CD8-positive, alpha-beta memory T cell (primary cell): ENCODE measurements at regions not wholly inside any gene's neighbourhood (a gene's known extent, or its start where the extent isn't known, plus 50 kb on each side); places are given as distances from the start of the nearest gene placed in this dataset.
"Not testable (repeated sequence)": the region's sequence is repeated elsewhere in the genome, so short reads cannot be mapped to it uniquely, and the experiment has no call there.

ENCODE experiments used
- CTCF ChIA-PET: fragments of 350-600 bp; sonication (Branson Sonifier 250); formaldehyde crosslinking; loops from one replicate; lab custom pipeline; 2021; ENCODE audit warnings: antibody characterized with exemption; lab: Charles Lee
- POLR2A ChIA-PET: fragments of 350-600 bp; sonication (Branson Sonifier 250); formaldehyde crosslinking; loops from one replicate; lab custom pipeline; 2021; ENCODE audit warnings: antibody characterized with exemption; lab: Charles Lee
- DNase-seq, 5 donors: peaks; one replicate each; pipeline versions ENCODE4 v3.0.0 to v3.0.0-alpha.2; 2020 to 2022; ENCODE audit warnings: mixed read lengths in 1 of 5
- H3K27ac ChIP-seq: one replicate; pipeline ENCODE4 v1.7.0; 2013; ENCODE audit warnings: low read depth, mild to moderate bottlenecking, low read length, moderate library complexity
- H3K27me3 ChIP-seq: 2 replicates; pipeline ENCODE4 v1.7.0; 2013; ENCODE audit warnings: low read length, mild to moderate bottlenecking; ENCODE audit not compliant: insufficient read depth, poor library complexity, severe bottlenecking
- H3K36me3 ChIP-seq: 2 replicates; pipeline ENCODE4 v1.7.0; 2013; ENCODE audit warnings: mild to moderate bottlenecking, low read length, moderate library complexity; ENCODE audit not compliant: insufficient read depth
- H3K4me1 ChIP-seq: 2 replicates; pipeline ENCODE4 v1.7.0; 2013; ENCODE audit warnings: mild to moderate bottlenecking, low read length, moderate library complexity; ENCODE audit not compliant: insufficient read depth
- H3K4me3 ChIP-seq: 2 replicates; pipeline ENCODE4 v1.7.0; 2013; ENCODE audit warnings: mild to moderate bottlenecking, low read length
- H3K9me3 ChIP-seq: 2 replicates; pipeline ENCODE4 v1.7.0; 2013; ENCODE audit warnings: mild to moderate bottlenecking, low read length
- H3K27ac Mint-ChIP-seq, 8 donors: one replicate each; pipeline ENCODE4 v1.8.0; 2020 to 2021; ENCODE audit warnings: mixed read lengths in 8 of 8, mild to moderate bottlenecking in 6 of 8, inconsistent platforms in 3 of 8, moderate library complexity in 3 of 8
- H3K27me3 Mint-ChIP-seq, 2 donors: one replicate each; pipeline ENCODE4 v1.8.0; 2020 to 2021; ENCODE audit warnings: mixed read lengths in 2 of 2, mild to moderate bottlenecking in 1 of 2, moderate library complexity in 1 of 2
- H3K36me3 Mint-ChIP-seq, 3 donors: one replicate each; pipeline ENCODE4 v1.8.0; 2020 to 2021; ENCODE audit warnings: mixed read lengths in 3 of 3, inconsistent platforms in 1 of 3, mild to moderate bottlenecking in 1 of 3
- H3K4me1 Mint-ChIP-seq, 3 donors: one replicate each; pipeline ENCODE4 v1.8.0; 2020 to 2021; ENCODE audit warnings: mixed read lengths in 3 of 3, inconsistent platforms in 1 of 3, mild to moderate bottlenecking in 1 of 3
- H3K4me3 Mint-ChIP-seq, 7 donors: one replicate each; pipeline ENCODE4 v1.8.0; 2020 to 2021; ENCODE audit warnings: mixed read lengths in 7 of 7, mild to moderate bottlenecking in 6 of 7, moderate library complexity in 4 of 7, inconsistent platforms in 2 of 7
- H3K9me3 Mint-ChIP-seq, 5 donors: one replicate each; pipeline ENCODE4 v1.8.0; 2020 to 2022; ENCODE audit warnings: mixed read lengths in 5 of 5, mild to moderate bottlenecking in 3 of 5, moderate library complexity in 2 of 5, inconsistent platforms in 1 of 5

DNA sequence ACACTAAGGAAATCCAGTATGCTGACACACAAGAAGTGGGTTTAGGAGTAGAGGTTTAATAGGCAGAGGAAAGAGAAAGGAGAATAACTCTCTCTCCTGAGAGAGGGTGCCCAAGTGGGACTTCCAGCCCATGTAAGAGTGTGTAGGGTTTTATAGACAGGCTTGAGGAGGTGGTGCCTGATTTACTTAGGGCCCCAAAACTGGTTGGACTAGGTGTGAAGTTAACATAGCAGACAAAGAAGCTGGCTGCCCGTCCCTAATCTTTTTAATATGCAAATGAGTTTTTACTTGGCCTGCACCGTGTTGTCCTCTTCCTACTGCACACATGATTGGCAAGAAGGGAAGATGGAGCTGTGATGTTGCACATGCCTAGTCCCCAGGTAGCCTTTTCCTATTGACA lies 752.5 kb upstream of the SLITRK5 start:
- ChIA-PET CTCF (no interaction called here), POLR2A (no interaction called here)
- H3K4me1 Mint-ChIP-seq, result no peaks in the 10 kb centered on the region
- no peaks in the 10 kb centered on the region for H3K27me3 Mint-ChIP-seq
- Histone ChIP-seq H3K4me3 (no peak overlapping the region), H3K27me3 (no peaks in the 10 kb centered on the region), H3K4me1 (no peaks in the 10 kb centered on the region), H3K36me3 (no peaks in the 10 kb centered on the region), H3K27ac (no peak overlapping the region), H3K9me3 (no peaks in the 10 kb centered on the region)
- H3K9me3 Mint-ChIP-seq, result peaks cover 8 to 13% (median 11%) of the 10 kb centered on the region in 5 donors
- DNase-seq, result no peak
- H3K4me3 Mint-ChIP-seq, result no peak overlapping the region
- peaks cover 0 to 4% (median 2%) of the 10 kb centered on the region in 3 donors for H3K36me3 Mint-ChIP-seq
- H3K27ac Mint-ChIP-seq, result no peak overlapping the region

DNA sequence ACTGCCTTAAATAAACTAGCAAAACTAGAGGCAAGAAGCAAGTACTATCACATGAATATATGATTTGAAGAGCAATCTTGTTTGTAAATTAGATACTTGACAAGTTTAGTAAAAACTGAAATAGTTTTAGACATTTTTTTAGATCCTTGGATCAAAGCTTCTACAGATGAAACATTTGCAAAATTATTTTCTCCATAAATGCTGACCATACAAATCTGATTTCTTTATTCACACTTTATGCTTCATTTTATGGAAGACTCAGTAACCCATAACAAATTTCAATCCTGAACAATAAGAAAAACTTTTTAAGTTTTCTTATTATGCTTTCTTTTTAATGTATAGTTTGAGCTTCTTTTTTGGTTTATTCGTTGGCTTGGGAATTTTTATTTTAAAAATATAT lies 750.2 kb upstream of the SLITRK5 start:
- H3K36me3 Mint-ChIP-seq, result peaks cover 0 to 2% (median 0%) of the 10 kb centered on the region in 3 donors
- H3K27me3 Mint-ChIP-seq, result no peaks in the 10 kb centered on the region
- peaks cover 5 to 12% (median 9%) of the 10 kb centered on the region in 5 donors for H3K9me3 Mint-ChIP-seq
- no peaks in the 10 kb centered on the region for H3K4me1 Mint-ChIP-seq
- CTCF ChIA-PET, result no interaction called here
- no peak overlapping the region for H3K27ac Mint-ChIP-seq
- Histone ChIP-seq H3K27ac (no peak overlapping the region), H3K27me3 (no peaks in the 10 kb centered on the region), H3K9me3 (no peaks in the 10 kb centered on the region), H3K36me3 (no peaks in the 10 kb centered on the region), H3K4me3 (no peak overlapping the region), H3K4me1 (no peaks in the 10 kb centered on the region)
- POLR2A ChIA-PET, result no interaction called here
- no peak for DNase-seq
- no peak overlapping the region for H3K4me3 Mint-ChIP-seq

DNA sequence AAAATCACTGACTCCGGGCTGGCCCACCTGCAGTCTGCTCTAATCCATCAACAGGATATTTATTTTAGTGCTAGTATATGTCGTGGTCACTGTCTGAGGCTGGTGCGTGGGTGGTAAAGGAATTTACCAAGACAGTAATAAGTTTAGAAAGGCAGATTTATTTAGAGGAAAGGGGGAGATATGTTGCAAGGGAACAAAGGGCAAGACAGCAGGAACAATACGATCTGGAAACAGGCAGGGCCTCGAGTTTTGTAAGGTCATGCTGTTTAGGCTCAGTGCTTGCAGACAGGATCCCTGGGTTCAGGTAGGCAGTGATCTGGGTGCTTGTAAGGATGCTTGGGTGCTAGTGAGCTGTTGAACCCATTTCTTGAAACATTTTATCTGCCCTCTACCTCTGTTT lies 748.2 kb upstream of the SLITRK5 start:
- Mint-ChIP-seq H3K36me3 (no peaks in the 10 kb centered on the region), H3K4me1 (no peaks in the 10 kb centered on the region), H3K9me3 (peaks cover 2 to 16% (median 7%) of the 10 kb centered on the region in 5 donors), H3K27me3 (no peaks in the 10 kb centered on the region), H3K4me3 (no peak overlapping the region), H3K27ac (no peak overlapping the region)
- Histone ChIP-seq H3K27me3 (no peaks in the 10 kb centered on the region), H3K4me3 (no peak overlapping the region), H3K9me3 (no peaks in the 10 kb centered on the region), H3K4me1 (no peaks in the 10 kb centered on the region), H3K36me3 (no peaks in the 10 kb centered on the region), H3K27ac (no peak overlapping the region)
- POLR2A ChIA-PET, result no interaction called here
- CTCF ChIA-PET, result no interaction called here
- no peak for DNase-seq

DNA sequence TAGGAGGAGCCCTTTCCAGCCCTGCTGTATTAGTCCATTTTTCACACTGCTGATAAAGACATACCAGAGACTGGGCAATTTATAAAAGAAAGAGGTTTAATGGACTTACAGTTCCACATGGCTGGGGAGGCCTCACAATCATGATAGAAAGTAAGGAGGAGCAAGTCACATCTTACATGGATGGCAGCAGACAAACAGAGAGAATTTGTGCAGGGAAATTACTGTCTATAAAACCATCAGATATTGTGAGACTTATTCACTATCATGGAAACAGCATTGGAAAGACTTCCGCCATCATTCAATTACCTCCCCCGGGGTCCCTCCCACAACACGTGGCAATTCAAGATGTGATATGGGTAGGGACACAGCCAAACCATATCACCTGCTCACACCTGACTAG lies 744.3 kb upstream of the SLITRK5 start:
- H3K27ac ChIP-seq, H3K36me3 Mint-ChIP-seq, POLR2A ChIA-PET, H3K4me1 ChIP-seq, H3K27ac Mint-ChIP-seq, H3K4me3 ChIP-seq, H3K27me3 ChIP-seq, H3K27me3 Mint-ChIP-seq, H3K9me3 ChIP-seq, CTCF ChIA-PET, DNase-seq, H3K4me1 Mint-ChIP-seq, H3K4me3 Mint-ChIP-seq, H3K36me3 ChIP-seq: not testable (repeated sequence)
- peaks cover 2 to 16% (median 9%) of the 10 kb centered on the region in 5 donors for H3K9me3 Mint-ChIP-seq

DNA sequence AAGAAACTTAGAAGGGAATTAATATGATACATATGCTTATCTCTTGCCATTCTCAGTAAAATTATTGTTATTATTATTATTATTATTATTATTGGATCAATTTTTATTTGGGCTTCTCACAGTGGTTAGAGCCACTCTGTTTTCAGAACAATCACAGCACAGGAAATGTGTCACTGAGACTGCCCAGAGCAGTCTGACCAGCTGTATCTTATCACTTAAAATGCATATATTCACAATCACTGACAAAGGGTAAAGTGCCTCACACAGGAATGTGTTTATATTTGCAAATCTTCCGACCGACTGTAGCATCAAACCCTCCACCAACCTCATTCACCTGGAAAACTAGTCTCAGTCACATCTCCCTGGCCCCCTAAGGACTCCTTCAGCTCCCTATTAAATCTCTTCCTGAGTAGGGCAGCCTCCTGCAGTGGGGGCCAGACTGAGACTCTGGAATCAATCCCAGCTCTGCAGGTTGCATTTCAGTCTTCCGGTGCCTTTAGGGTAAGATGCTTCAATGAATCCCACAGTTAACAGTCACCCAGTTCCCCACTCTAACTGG lies 738.3 kb upstream of the SLITRK5 start:
- ChIA-PET CTCF (no interaction called here), POLR2A (no interaction called here)
- Mint-ChIP-seq H3K27me3 (no peaks in the 10 kb centered on the region), H3K4me3 (no peak overlapping the region), H3K9me3 (peaks cover 0 to 8% (median 4%) of the 10 kb centered on the region in 5 donors), H3K36me3 (no peaks in the 10 kb centered on the region), H3K27ac (no peak overlapping the region), H3K4me1 (no peaks in the 10 kb centered on the region)
- H3K36me3 ChIP-seq, result no peaks in the 10 kb centered on the region
- H3K4me1 ChIP-seq, result no peaks in the 10 kb centered on the region
- no peak overlapping the region for H3K27ac ChIP-seq
- H3K27me3 ChIP-seq, result no peaks in the 10 kb centered on the region
- H3K4me3 ChIP-seq, result no peak overlapping the region
- H3K9me3 ChIP-seq, result no peaks in the 10 kb centered on the region
- no peak for DNase-seq

DNA sequence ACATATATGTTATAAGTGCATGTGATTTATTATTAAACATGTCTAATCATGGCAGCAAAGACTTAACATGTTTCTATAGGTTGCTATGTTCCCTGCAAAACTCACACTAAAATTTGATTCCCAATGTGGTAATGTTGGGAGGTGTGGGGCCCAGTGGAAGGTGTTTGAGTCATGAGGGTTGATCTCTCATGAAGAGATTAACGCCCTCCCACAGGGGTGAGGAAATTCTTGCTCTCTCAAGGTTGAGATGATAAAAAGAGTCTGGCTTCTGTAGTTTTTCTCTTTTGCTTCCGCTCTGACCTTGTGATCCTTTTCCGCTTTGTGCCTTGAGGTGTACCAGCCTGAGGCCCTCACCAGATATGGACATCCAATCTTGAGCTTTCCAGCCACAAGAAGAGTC lies 737.5 kb upstream of the SLITRK5 start:
- POLR2A ChIA-PET, result no interaction called here

DNA sequence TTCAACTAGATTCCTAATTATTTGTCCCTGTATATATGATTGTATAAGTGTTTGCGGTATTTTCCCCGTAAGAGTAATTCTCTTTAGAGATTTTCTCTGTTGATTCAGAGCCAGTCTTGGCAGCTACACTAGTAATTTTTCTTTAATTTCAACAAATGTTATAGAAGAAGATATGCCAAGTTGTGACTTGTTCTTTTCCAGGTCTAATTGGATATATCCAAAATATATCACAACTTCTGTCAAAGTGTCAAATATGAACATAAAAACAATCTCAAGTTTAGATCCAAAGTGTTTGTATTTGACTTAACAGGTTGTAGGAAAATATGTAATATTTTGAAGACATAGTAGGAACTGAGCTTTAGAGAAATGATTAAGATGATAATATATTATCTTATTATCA lies 733.9 kb upstream of the SLITRK5 start:
- POLR2A ChIA-PET, result no interaction called here
- DNase-seq, result no peak
- no peak overlapping the region for H3K4me3 ChIP-seq
- Mint-ChIP-seq H3K9me3 (peaks cover 4 to 14% (median 6%) of the 10 kb centered on the region in 5 donors), H3K27ac (no peak overlapping the region), H3K4me3 (no peak overlapping the region), H3K4me1 (no peaks in the 10 kb centered on the region), H3K27me3 (no peaks in the 10 kb centered on the region), H3K36me3 (peaks cover 0 to 4% (median 0%) of the 10 kb centered on the region in 3 donors)
- H3K4me1 ChIP-seq, result no peaks in the 10 kb centered on the region
- no peaks in the 10 kb centered on the region for H3K9me3 ChIP-seq
- H3K27me3 ChIP-seq, result no peaks in the 10 kb centered on the region
- H3K36me3 ChIP-seq, result no peaks in the 10 kb centered on the region
- CTCF ChIA-PET, result no interaction called here
- no peak overlapping the region for H3K27ac ChIP-seq

More for the DNA sequence above, 737.5 kb upstream of the SLITRK5 start:
- no peaks in the 10 kb centered on the region for H3K9me3 ChIP-seq
- H3K36me3 ChIP-seq, result no peaks in the 10 kb centered on the region
- Mint-ChIP-seq H3K4me3 (no peak overlapping the region), H3K36me3 (no peaks in the 10 kb centered on the region), H3K9me3 (peaks cover 0 to 8% (median 7%) of the 10 kb centered on the region in 5 donors), H3K27ac (no peak overlapping the region), H3K4me1 (no peaks in the 10 kb centered on the region), H3K27me3 (no peaks in the 10 kb centered on the region)
- H3K27me3 ChIP-seq, result no peaks in the 10 kb centered on the region
- CTCF ChIA-PET, result no interaction called here
- no peak for DNase-seq
- H3K4me3 ChIP-seq, result no peak overlapping the region
- no peak overlapping the region for H3K27ac ChIP-seq
- no peaks in the 10 kb centered on the region for H3K4me1 ChIP-seq

DNA sequence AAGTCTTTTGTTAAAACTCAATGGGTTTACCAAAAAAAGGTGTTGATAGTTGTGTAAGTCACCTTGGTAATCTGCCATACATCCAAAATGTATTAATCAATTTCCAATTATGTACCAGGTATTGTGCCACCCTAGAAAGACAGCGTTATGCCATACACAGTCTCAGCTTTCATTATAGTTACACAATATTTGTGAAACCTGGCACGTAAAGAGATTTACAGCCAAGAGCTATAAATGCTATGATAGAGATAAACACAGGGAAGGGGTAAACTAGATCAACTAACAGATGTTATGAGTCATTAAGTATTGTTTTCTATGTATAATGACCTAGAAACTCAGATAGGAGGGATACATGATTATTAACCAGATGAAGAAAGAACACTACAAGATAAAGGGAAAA lies 725.6 kb upstream of the SLITRK5 start:
- CTCF ChIA-PET, result no interaction called here
- H3K4me1 ChIP-seq, result no peaks in the 10 kb centered on the region
- no peak for DNase-seq
- Mint-ChIP-seq H3K36me3 (peaks cover 0 to 2% (median 0%) of the 10 kb centered on the region in 3 donors), H3K4me1 (no peaks in the 10 kb centered on the region), H3K27ac (no peak overlapping the region), H3K4me3 (no peak overlapping the region), H3K27me3 (no peaks in the 10 kb centered on the region), H3K9me3 (peaks cover 2 to 8% (median 5%) of the 10 kb centered on the region in 5 donors)
- no peaks in the 10 kb centered on the region for H3K27me3 ChIP-seq
- no peaks in the 10 kb centered on the region for H3K36me3 ChIP-seq
- H3K27ac ChIP-seq, result no peak overlapping the region
- POLR2A ChIA-PET, result no interaction called here
- H3K9me3 ChIP-seq, result no peaks in the 10 kb centered on the region
- H3K4me3 ChIP-seq, result no peak overlapping the region
